H1 (cell line): ENCODE measurements at regions not wholly inside any gene's neighbourhood (a gene's known extent, or its start where the extent isn't known, plus 50 kb on each side); places are given as distances from the start of the nearest gene placed in this dataset.

Experiments used
- BCL11A ChIP-seq, 2 experiments: IDR thresholded peaks; one replicate each; pipeline ENCODE4 v1.6.1; 2011; ENCODE audit warnings: low read depth in 2 of 2, low read length in 2 of 2, mild to moderate bottlenecking in 2 of 2
- SUZ12 ChIP-seq: fragments of 200-600 bp; sonication (generic); IDR thresholded peaks from 2 replicates; pipeline ENCODE4 v1.6.1; 2012; ENCODE audit warnings: mild to moderate bottlenecking, inconsistent platforms, low read length, moderate library complexity, mixed read lengths
- TF ChIP-seq, protein P1 (sequence below): fragments of 300-600 bp; sonication (generic); IDR thresholded peaks from 2 replicates; pipeline ENCODE4 v1.7.1; 2012; ENCODE audit warnings: low read length, moderate library complexity, mild to moderate bottlenecking, inconsistent platforms; ENCODE audit not compliant: insufficient replicate concordance

DNA sequence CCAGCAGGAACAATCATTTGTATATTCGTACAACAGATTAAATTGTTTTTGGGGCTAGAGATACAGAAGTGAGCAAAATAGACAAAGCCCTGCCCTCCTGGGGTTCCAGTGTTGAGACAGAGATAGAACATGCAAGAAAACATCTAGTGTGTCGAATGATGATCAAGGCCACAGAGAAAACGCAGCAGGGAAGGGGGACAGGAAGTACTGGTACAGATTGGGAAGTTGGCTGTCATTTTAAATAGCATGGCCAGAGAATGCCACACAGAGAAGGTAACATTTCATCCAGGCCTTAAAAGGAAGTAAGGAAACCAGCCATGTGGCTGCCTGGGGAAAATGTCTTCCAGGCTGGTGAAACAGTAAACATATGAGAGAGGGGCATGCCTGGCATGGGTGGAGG lies 202.6 kb upstream of the MYLIP start (continued):
- TF ChIP-seq, protein P1, sequence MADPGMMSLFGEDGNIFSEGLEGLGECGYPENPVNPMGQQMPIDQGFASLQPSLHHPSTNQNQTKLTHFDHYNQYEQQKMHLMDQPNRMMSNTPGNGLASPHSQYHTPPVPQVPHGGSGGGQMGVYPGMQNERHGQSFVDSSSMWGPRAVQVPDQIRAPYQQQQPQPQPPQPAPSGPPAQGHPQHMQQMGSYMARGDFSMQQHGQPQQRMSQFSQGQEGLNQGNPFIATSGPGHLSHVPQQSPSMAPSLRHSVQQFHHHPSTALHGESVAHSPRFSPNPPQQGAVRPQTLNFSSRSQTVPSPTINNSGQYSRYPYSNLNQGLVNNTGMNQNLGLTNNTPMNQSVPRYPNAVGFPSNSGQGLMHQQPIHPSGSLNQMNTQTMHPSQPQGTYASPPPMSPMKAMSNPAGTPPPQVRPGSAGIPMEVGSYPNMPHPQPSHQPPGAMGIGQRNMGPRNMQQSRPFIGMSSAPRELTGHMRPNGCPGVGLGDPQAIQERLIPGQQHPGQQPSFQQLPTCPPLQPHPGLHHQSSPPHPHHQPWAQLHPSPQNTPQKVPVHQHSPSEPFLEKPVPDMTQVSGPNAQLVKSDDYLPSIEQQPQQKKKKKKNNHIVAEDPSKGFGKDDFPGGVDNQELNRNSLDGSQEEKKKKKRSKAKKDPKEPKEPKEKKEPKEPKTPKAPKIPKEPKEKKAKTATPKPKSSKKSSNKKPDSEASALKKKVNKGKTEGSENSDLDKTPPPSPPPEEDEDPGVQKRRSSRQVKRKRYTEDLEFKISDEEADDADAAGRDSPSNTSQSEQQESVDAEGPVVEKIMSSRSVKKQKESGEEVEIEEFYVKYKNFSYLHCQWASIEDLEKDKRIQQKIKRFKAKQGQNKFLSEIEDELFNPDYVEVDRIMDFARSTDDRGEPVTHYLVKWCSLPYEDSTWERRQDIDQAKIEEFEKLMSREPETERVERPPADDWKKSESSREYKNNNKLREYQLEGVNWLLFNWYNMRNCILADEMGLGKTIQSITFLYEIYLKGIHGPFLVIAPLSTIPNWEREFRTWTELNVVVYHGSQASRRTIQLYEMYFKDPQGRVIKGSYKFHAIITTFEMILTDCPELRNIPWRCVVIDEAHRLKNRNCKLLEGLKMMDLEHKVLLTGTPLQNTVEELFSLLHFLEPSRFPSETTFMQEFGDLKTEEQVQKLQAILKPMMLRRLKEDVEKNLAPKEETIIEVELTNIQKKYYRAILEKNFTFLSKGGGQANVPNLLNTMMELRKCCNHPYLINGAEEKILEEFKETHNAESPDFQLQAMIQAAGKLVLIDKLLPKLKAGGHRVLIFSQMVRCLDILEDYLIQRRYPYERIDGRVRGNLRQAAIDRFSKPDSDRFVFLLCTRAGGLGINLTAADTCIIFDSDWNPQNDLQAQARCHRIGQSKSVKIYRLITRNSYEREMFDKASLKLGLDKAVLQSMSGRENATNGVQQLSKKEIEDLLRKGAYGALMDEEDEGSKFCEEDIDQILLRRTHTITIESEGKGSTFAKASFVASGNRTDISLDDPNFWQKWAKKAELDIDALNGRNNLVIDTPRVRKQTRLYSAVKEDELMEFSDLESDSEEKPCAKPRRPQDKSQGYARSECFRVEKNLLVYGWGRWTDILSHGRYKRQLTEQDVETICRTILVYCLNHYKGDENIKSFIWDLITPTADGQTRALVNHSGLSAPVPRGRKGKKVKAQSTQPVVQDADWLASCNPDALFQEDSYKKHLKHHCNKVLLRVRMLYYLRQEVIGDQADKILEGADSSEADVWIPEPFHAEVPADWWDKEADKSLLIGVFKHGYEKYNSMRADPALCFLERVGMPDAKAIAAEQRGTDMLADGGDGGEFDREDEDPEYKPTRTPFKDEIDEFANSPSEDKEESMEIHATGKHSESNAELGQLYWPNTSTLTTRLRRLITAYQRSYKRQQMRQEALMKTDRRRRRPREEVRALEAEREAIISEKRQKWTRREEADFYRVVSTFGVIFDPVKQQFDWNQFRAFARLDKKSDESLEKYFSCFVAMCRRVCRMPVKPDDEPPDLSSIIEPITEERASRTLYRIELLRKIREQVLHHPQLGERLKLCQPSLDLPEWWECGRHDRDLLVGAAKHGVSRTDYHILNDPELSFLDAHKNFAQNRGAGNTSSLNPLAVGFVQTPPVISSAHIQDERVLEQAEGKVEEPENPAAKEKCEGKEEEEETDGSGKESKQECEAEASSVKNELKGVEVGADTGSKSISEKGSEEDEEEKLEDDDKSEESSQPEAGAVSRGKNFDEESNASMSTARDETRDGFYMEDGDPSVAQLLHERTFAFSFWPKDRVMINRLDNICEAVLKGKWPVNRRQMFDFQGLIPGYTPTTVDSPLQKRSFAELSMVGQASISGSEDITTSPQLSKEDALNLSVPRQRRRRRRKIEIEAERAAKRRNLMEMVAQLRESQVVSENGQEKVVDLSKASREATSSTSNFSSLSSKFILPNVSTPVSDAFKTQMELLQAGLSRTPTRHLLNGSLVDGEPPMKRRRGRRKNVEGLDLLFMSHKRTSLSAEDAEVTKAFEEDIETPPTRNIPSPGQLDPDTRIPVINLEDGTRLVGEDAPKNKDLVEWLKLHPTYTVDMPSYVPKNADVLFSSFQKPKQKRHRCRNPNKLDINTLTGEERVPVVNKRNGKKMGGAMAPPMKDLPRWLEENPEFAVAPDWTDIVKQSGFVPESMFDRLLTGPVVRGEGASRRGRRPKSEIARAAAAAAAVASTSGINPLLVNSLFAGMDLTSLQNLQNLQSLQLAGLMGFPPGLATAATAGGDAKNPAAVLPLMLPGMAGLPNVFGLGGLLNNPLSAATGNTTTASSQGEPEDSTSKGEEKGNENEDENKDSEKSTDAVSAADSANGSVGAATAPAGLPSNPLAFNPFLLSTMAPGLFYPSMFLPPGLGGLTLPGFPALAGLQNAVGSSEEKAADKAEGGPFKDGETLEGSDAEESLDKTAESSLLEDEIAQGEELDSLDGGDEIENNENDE: no peak
- TF ChIP-seq SUZ12 (no peak), BCL11A (IDR thresholded peaks at IDR 0.05; ENCODE audit: low read depth in 2 of 2, low read length in 2 of 2) (no peak)
- TF ChIP-seq, all 59 proteins: peak for 0
